Naive thymus-derived CD8-positive, alpha-beta T cell (primary cell): ENCODE measurements at regions not wholly inside any gene's neighbourhood (a gene's known extent, or its start where the extent isn't known, plus 50 kb on each side); places are given as distances from the start of the nearest gene placed in this dataset.

ENCODE experiments used
- ATAC-seq, 2 donors: fragments of 150-1000 bp; cut with Tn5 transposase in 1 of 2; sonication (Bioruptor Pico), chemical (Tn5 transposase) in 1 of 2; 1 replicate in 1 of 2; 2 replicates in 1 of 2; pipeline ENCODE4 v1.10.0; 2021; ENCODE audit warnings: mild to moderate bottlenecking in 2 of 2, moderate library complexity in 2 of 2
- POLR2A ChIA-PET: fragments of 350-600 bp; sonication (Branson Sonifier 250); formaldehyde crosslinking; loops from one replicate; lab custom pipeline; 2021; ENCODE audit warnings: antibody characterized with exemption; lab: Charles Lee
- DNase-seq, 10 donors: peaks; one replicate each; pipeline versions ENCODE4 v3.0.0 to v3.0.0-alpha.2; 2020 to 2022
- H3K27ac Mint-ChIP-seq, 10 donors: one replicate each; pipeline ENCODE4 v1.8.0; 2020 to 2022; ENCODE audit warnings: mild to moderate bottlenecking in 10 of 10, mixed read lengths in 10 of 10, moderate library complexity in 4 of 10, inconsistent platforms in 1 of 10
- H3K27me3 Mint-ChIP-seq, 5 donors: one replicate each; pipeline ENCODE4 v1.8.0; 2021 to 2022; ENCODE audit warnings: mixed read lengths in 5 of 5
- H3K36me3 Mint-ChIP-seq, 3 donors: one replicate each; pipeline ENCODE4 v1.8.0; 2020 to 2022; ENCODE audit warnings: mixed read lengths in 3 of 3, mild to moderate bottlenecking in 2 of 3, inconsistent platforms in 1 of 3
- H3K4me1 Mint-ChIP-seq, 4 donors: one replicate each; pipeline ENCODE4 v1.8.0; 2021 to 2022; ENCODE audit warnings: mixed read lengths in 4 of 4
- H3K4me3 Mint-ChIP-seq, 10 donors: one replicate each; pipeline ENCODE4 v1.8.0; 2020 to 2022; ENCODE audit warnings: mild to moderate bottlenecking in 10 of 10, mixed read lengths in 10 of 10, moderate library complexity in 6 of 10, inconsistent platforms in 1 of 10
- H3K9me3 Mint-ChIP-seq, 9 donors: one replicate each; pipeline ENCODE4 v1.8.0; 2020 to 2022; ENCODE audit warnings: mixed read lengths in 9 of 9, mild to moderate bottlenecking in 3 of 9, inconsistent platforms in 1 of 9, moderate library complexity in 1 of 9

- Mint-ChIP-seq H3K4me3 (no peak overlapping the region), H3K4me1 (peaks cover 0 to 4% (median under 1%) of the 10 kb centered on the region in 4 donors), H3K27ac (no peak overlapping the region), H3K36me3 (no peaks in the 10 kb centered on the region), H3K27me3 (peaks cover 6 to 19% (median 10%) of the 10 kb centered on the region in 5 donors), H3K9me3 (no peaks in the 10 kb centered on the region)
- DNase-seq: no peak
- POLR2A ChIA-PET: no interaction called here
- ATAC-seq: no peak
Observed at GRCh38 chr21:41678016-41678923, 88.6 kb downstream of the RIPK4 start.

- ATAC-seq: no peak
- Mint-ChIP-seq H3K4me3 (no peak overlapping the region), H3K4me1 (peaks cover under 1 to 5% (median 2%) of the 10 kb centered on the region in 4 donors), H3K27me3 (peaks cover 4 to 19% (median 6%) of the 10 kb centered on the region in 5 donors), H3K27ac (no peak overlapping the region), H3K36me3 (no peaks in the 10 kb centered on the region), H3K9me3 (no peaks in the 10 kb centered on the region)
- POLR2A ChIA-PET: no interaction called here
- no peak for DNase-seq
Observed at GRCh38 chr21:41677671-41678015, 89.2 kb downstream of the RIPK4 start.

GRCh38 chr21:41676198-41676597 lies 90.7 kb downstream of the RIPK4 start:
- H3K27ac Mint-ChIP-seq: no peak overlapping the region
- DNase-seq (no peak), ATAC-seq (no peak)
- H3K4me3 Mint-ChIP-seq: no peak overlapping the region
- H3K36me3 Mint-ChIP-seq: no peaks in the 10 kb centered on the region
- POLR2A ChIA-PET: no interaction called here
- H3K4me1 Mint-ChIP-seq: peaks cover 10 to 15% (median 13%) of the 10 kb centered on the region in 4 donors
- no peaks in the 10 kb centered on the region for H3K9me3 Mint-ChIP-seq
- peaks cover 0 to 16% (median 6%) of the 10 kb centered on the region in 5 donors for H3K27me3 Mint-ChIP-seq

GRCh38 chr21:41675574-41675973 lies 91.3 kb downstream of the RIPK4 start:
- peaks cover 0 to 14% (median 6%) of the 10 kb centered on the region in 5 donors for H3K27me3 Mint-ChIP-seq
- no peaks in the 10 kb centered on the region for H3K36me3 Mint-ChIP-seq
- POLR2A ChIA-PET: no interaction called here
- no peak overlapping the region for H3K4me3 Mint-ChIP-seq
- peaks cover 9 to 16% (median 15%) of the 10 kb centered on the region in 4 donors for H3K4me1 Mint-ChIP-seq
- ATAC-seq: no peak
- no peak for DNase-seq
- H3K9me3 Mint-ChIP-seq: no peaks in the 10 kb centered on the region
- H3K27ac Mint-ChIP-seq: no peak overlapping the region

- DNase-seq (no peak), ATAC-seq (no peak)
- peaks cover 0 to 14% (median 5%) of the 10 kb centered on the region in 5 donors for H3K27me3 Mint-ChIP-seq
- peaks cover 9 to 16% (median 15%) of the 10 kb centered on the region in 4 donors for H3K4me1 Mint-ChIP-seq
- no peak overlapping the region for H3K4me3 Mint-ChIP-seq
- no peaks in the 10 kb centered on the region for H3K9me3 Mint-ChIP-seq
- no peak overlapping the region for H3K27ac Mint-ChIP-seq
- POLR2A ChIA-PET: no interaction called here
- H3K36me3 Mint-ChIP-seq: no peaks in the 10 kb centered on the region
Observed at GRCh38 chr21:41674402-41674801, 92.5 kb downstream of the RIPK4 start.

GRCh38 chr21:41673596-41674335 lies 93.1 kb downstream of the RIPK4 start:
- H3K27me3 Mint-ChIP-seq: peaks cover 0 to 13% (median 5%) of the 10 kb centered on the region in 5 donors
- DNase-seq: no peak
- no peak overlapping the region for H3K27ac Mint-ChIP-seq
- POLR2A ChIA-PET: no interaction called here
- H3K4me3 Mint-ChIP-seq: no peak overlapping the region
- H3K9me3 Mint-ChIP-seq: no peaks in the 10 kb centered on the region
- H3K36me3 Mint-ChIP-seq: no peaks in the 10 kb centered on the region
- no peak for ATAC-seq
- peaks cover 9 to 16% (median 13%) of the 10 kb centered on the region in 4 donors for H3K4me1 Mint-ChIP-seq

- Mint-ChIP-seq H3K27me3 (peaks cover 0 to 13% (median 5%) of the 10 kb centered on the region in 5 donors), H3K36me3 (no peaks in the 10 kb centered on the region), H3K4me1 (peaks cover 9 to 16% (median 13%) of the 10 kb centered on the region in 4 donors), H3K4me3 (no peak overlapping the region), H3K9me3 (no peaks in the 10 kb centered on the region), H3K27ac (peak overlapping the region in 1 of 10 donors; percentile 48)
- ATAC-seq (no peak), DNase-seq (no peak)
- POLR2A ChIA-PET: no interaction called here
Observed at GRCh38 chr21:41673071-41673470, 93.8 kb downstream of the RIPK4 start.

GRCh38 chr21:41672543-41672915 lies 94.3 kb downstream of the RIPK4 start:
- DNase-seq (no peak), ATAC-seq (no peak)
- peak overlapping the region in 1 of 10 donors; percentile 48 for H3K27ac Mint-ChIP-seq
- H3K4me1 Mint-ChIP-seq: peaks cover 9 to 16% (median 13%) of the 10 kb centered on the region in 4 donors
- H3K36me3 Mint-ChIP-seq: no peaks in the 10 kb centered on the region
- H3K9me3 Mint-ChIP-seq: no peaks in the 10 kb centered on the region
- no peak overlapping the region for H3K4me3 Mint-ChIP-seq
- peaks cover 0 to 11% (median 5%) of the 10 kb centered on the region in 5 donors for H3K27me3 Mint-ChIP-seq
- POLR2A ChIA-PET: no interaction called here

GRCh38 chr21:41671859-41672542 lies 94.9 kb downstream of the RIPK4 start:
- Mint-ChIP-seq H3K27ac (peak overlapping the region in 1 of 10 donors; percentile 76), H3K9me3 (no peaks in the 10 kb centered on the region), H3K4me3 (no peak overlapping the region), H3K36me3 (no peaks in the 10 kb centered on the region), H3K27me3 (peaks cover 0 to 9% (median 4%) of the 10 kb centered on the region in 5 donors), H3K4me1 (peaks cover 9 to 16% (median 13%) of the 10 kb centered on the region in 4 donors)
- ATAC-seq: no peak
- POLR2A ChIA-PET: no interaction called here
- DNase-seq: peak in 1 of 10 donors; percentile 36

- no peak for DNase-seq
- POLR2A ChIA-PET: no interaction called here
- Mint-ChIP-seq H3K4me1 (peaks cover 9 to 16% (median 13%) of the 10 kb centered on the region in 4 donors), H3K36me3 (no peaks in the 10 kb centered on the region), H3K4me3 (no peak overlapping the region), H3K9me3 (no peaks in the 10 kb centered on the region), H3K27me3 (peaks cover 0 to 9% (median 3%) of the 10 kb centered on the region in 5 donors), H3K27ac (peak overlapping the region in 1 of 10 donors; percentile 76)
- no peak for ATAC-seq
Observed at GRCh38 chr21:41671212-41671762, 95.6 kb downstream of the RIPK4 start.

- Mint-ChIP-seq H3K9me3 (no peaks in the 10 kb centered on the region), H3K4me1 (peaks cover 9 to 16% (median 13%) of the 10 kb centered on the region in 4 donors), H3K4me3 (no peak overlapping the region), H3K36me3 (no peaks in the 10 kb centered on the region), H3K27me3 (peaks cover 0 to 9% (median 3%) of the 10 kb centered on the region in 5 donors), H3K27ac (peak overlapping the region in 1 of 10 donors; percentile 63)
- POLR2A ChIA-PET: no interaction called here
- no peak for ATAC-seq
- DNase-seq: peak in 1 of 10 donors; percentile 45
Observed at GRCh38 chr21:41670056-41670805, 96.6 kb downstream of the RIPK4 start.

GRCh38 chr21:41669533-41669830 lies 97.4 kb downstream of the RIPK4 start:
- Mint-ChIP-seq H3K4me1 (peaks cover 9 to 16% (median 13%) of the 10 kb centered on the region in 4 donors), H3K27ac (no peak overlapping the region), H3K36me3 (no peaks in the 10 kb centered on the region)

More at GRCh38 chr21:41669533-41669830, 97.4 kb downstream of the RIPK4 start:
- no peak for ATAC-seq
- POLR2A ChIA-PET: no interaction called here
- H3K4me3 Mint-ChIP-seq: no peak overlapping the region
- H3K9me3 Mint-ChIP-seq: no peaks in the 10 kb centered on the region
- peaks cover 0 to 9% (median 3%) of the 10 kb centered on the region in 5 donors for H3K27me3 Mint-ChIP-seq
- no peak for DNase-seq
